GM21381 (cell line): ENCODE measurements at regions not wholly inside any gene's neighbourhood (a gene's known extent, or its start where the extent isn't known, plus 50 kb on each side); places are given as distances from the start of the nearest gene placed in this dataset.
"Not testable (repeated sequence)": the region's sequence is repeated elsewhere in the genome, so short reads cannot be mapped to it uniquely, and the experiment has no call there.

Experiments used
- ATAC-seq: cut with Tn5 transposase; IDR thresholded peaks from one replicate; pipeline ENCODE4 v1.9.1; 2021; ENCODE audit warnings: mild to moderate bottlenecking, moderate library complexity; ENCODE audit not compliant: unreplicated experiment

DNA sequence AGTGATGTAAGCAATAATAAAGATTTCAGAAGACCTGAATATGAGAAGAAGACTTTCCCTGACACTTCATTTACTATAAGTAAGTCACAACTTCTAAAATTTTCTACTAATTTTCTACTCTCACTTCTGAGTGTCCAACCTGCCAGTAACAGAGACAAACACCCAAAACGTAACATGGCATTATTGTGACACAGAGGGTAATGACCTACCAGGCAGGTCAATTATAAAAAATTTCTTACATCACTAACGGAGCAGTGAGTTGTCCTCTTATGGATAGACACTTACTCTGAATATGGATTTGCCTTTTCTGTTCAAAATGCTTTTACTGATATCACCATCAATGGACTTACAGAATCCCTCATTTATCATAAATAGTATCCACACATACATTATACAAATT is 405.9 kb upstream of the MAGEB16 start:
- no peak for ATAC-seq

DNA sequence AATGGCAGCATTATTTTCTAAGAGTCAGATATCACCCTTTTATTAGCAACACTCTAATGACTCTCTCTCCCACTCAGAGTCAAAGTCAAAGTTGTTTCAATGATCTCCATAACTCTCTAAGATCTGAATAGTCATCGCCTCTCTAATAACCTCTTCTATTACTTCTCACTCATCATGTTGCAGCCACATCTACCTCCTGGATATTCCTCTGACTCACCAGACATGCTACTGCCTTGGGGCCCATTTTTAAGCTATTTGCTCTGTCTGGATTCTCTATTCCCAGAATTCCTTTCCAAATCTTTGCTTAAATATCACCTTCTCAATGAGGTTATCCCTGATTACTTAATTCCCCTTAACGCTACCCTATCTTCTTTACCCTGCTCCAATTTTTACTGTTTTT is 391.8 kb upstream of the MAGEB16 start:
- no peak for ATAC-seq

DNA sequence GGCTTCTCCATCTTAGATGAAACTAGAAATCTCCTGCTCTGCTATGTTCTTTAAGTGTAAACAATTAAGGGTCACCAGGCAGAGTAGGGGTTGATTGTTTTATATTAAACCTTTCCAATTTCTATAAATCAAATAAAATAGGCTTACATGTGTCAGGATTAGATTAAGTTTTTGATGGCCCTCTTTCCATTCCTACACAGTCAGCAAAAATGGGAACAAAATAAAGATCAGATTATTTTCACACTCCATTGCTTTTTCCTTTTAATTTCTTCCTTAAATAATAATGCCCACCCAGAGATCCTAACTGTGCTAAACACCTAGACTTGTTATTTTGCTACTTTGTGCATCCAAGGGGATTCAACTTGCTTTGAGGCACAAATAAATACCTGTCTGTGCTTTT is 381.4 kb upstream of the MAGEB16 start:
- ATAC-seq, result no peak

DNA sequence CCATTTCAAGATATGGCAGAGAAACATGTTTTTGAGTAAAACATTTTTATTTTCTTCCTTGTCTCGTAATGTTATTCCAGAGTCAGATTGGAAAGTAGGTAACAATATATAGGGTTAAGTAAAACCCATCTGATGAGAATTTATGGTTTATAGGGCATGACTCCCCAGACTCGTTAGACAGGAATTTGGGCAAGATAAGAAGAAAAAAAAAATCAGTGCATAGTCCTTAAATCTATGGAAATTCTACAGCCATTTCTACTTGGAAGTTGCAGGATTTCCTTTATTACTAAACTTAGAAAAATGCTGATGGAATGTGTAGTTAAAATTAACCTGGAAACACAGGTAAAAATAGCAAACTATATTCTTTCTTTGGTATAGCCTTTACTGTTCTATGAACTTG is 366.1 kb upstream of the MAGEB16 start:
- ATAC-seq, result no peak

DNA sequence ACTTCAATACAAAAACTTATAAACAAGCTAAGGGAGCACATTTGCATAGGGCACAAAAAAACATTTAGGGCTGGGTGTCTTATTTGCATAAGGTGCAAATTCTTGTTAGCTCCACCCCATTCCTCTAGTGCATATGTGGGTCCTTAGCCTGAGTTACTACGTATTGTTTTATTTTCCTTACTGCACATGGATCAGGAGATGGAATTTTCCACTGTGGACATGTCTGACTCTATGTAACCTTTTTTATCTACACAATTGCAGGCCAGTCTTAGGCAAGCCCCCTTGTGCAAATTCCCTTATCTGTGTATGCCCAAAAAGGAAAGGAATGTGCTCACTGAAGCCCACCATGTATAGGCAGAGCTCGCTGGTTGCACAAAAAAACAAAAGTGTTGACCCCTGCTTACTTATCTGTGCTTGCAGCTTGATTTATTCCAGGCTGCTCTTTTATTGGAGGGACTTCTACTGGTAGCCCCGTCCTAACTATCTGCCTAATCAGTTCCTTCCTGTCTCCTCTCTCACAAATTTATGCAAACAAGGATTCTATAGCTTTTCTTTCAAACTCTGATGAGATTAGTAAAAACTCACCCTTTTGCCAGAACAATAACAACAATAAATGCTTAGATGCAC is 359.0 kb upstream of the MAGEB16 start:
- no peak for ATAC-seq

DNA sequence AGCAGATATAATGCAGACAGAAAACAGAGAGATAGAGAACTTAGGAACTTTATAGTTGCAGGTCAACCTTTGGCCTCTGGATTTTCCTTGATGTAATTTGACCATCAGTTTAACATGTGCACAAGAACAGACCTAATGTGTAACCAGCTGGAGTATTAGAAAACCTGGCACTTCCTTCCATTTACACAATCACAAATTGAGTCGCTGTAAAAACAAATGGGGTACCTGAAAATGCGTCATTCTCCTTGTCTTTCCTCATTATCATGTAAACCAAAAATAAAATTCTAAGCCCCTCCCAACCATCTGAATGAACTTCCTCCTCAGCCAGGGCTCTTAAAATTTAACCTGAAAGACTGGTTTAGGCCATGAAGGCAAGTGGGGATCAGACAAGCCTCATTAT is 358.4 kb upstream of the MAGEB16 start:
- no peak for ATAC-seq

DNA sequence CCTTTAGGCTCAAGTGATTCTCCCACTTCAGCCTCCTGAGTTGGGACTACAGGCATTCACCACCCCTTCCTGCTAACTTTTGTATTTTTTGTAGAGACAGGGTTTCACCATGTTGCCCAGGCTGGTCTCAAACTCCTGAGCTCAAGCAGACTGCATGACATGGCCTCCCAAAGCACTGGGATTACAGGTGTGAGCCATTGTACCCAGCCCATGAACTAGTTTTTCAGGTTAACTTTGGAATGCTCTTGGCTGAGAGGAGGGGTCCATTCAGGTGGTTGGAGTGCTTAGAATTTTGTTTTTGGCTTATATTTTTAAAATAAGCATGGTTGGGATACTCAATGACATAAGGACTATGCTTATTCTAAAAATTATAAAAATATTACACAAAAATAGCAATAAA is 355.7 kb upstream of the MAGEB16 start:
- ATAC-seq, result no peak

DNA sequence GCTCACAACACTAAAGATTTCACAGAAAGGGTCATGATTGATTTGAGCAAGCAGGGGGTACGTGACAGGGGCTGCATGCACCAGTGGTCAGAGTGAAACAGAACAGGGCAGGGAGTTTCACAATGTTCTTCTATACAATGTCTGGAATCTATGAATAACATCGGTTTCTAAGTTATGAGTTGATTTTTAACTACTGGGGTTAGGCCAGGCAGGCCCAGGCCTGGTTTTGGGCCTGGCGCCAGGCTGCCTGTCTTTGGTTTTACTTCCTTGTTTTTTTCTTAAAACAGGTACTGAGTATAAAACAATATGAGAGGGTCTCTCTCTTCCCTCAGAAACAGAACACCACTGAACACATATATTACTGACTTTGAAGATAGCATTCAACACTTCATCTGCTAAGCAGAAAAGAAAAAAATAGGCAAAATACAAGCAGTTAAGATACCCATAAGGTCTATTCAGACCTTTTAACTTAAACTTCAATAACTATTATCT is 355.0 kb upstream of the MAGEB16 start:
- not testable (repeated sequence) for ATAC-seq

DNA sequence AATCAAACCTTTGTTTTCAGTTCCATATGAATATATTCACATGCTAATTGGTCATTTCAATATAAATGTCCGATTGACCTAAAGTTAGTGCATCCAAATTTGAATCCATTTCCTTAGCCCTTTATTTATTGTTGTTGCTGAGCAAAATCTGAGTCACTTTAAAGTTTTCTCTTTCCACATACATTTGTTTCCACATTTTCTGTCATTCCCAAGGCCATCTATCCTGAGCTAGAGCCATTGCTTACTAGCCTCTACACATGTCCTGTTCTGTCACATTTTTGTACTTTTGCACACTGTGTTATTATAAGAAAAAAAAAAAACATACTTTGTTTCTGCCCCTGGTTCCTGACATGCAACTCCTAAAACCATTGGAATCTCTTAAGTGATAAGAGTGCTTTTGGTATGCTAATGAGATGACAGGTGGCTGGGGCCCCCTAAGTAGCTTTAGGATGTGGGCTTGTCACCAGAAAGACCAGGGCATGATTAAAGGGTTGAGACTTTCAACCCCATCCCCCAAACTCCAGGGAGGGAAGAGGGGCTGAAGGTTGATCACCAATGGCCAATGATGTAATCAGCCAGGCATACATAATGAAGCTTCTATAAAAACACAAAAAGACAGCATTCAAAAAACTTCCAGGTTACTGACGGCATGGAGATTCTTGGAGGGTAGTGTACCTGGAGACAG is 353.3 kb upstream of the MAGEB16 start:
- ATAC-seq, result no peak

DNA sequence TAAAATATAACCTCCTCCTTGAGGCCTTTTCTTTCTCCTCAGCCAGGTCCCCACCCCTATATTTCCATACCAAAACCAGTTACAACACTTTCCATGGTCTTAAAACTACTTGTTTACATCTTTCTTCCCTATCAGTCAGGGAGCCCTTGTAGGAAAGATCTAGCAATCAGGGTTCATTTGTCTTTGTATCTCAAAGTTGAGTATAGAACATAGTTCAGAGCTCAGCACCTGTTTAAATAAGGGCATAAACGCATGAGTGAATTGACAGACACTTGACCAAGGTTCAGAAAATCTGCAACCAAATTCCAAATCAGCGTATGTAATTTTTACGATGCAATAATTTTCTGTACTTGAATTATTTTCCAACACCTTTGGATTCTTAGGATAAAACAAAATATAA is 352.2 kb upstream of the MAGEB16 start:
- ATAC-seq, result no peak

DNA sequence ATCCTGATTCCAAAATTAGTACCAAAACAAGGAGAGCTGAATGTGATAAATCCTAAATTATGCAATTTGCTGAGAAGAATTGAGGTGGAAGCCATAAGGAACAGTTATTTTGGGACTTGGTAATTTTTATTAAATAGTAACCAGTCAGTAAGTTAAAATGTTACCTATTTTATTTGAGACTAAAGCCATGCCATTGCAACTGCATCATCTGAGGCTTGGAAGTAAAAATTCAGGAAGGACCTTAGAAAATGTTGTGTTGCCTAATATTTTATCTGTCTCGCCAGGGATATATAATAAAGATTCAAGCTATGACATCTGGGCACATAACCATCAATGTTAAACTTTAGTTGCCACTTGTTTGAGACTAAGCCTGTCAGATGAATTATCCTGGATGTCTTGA is 341.3 kb upstream of the MAGEB16 start:
- no peak for ATAC-seq

DNA sequence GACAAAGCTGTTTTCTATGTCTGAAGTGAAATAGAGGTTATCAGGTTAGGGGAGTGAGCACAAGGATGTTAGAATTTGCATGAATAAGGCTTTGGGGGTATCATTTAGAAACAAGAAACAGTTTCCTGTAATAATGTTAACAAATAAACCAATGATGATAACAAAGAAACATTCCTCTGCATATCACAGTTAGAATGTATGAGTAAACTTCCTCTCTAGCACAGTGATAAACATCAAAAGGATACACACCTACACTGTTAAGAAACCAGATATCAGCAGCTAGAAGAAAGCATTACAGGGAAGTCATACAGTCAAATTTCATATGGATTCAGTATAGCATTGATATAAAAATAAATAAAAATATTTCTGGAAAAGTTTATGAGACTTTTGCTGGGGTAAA is 340.0 kb upstream of the MAGEB16 start:
- ATAC-seq, result no peak

DNA sequence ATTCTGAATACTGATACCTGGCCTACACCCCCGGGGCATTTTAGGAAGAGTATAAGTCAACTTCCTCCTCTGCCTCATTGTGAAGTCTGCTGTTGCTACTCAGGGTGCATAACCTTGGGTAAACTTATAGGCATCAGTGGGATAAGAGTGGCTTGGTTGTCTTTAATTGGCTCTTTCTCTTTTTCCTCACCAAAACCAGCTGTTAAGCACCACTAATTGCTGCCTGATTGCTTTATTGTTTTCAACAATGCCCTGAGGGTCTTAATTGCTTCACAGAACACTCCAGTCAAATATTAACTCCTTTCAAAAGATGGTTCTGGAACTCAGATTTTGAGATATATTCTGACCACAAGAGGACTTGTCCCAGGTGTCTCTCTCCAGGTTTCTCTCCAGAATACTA is 337.0 kb upstream of the MAGEB16 start:
- no peak for ATAC-seq

DNA sequence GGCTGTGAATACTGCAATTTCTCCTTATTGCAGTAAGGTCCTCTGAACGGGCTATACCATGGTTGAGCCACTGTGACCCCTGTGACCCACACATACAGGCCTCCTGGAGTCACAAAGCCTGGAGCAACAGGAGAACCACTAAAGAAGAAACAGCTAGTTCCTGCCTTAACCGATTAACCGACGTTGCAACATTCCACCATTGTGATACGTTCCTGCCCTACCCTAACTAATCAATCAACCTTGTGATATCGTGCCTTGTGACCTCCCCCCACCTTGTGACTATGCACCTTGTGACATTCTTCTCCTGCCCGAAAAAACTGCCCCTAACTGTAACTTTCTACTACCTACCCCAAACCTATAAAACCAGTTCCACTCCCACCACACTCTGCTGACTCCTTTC is 301.5 kb upstream of the MAGEB16 start:
- not testable (repeated sequence) for ATAC-seq

DNA sequence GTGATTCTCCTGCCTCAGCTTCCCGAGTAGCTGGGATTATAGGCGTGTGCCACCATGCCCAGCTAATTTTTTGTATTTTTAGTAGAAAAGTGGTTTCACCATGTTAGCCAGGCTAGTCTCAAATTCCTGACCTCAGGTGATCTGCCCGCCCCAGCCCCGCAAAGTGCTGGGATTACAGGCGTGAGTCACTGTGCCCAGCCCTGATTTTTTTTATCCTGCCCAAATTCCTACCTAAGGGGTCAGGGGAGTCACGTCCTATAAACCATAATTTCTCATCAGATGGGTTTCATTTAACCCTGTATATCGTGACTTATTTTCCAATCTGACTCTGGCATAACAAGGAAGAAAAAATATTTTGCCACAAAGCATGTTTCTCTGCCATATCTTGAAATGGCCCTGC is 300.7 kb upstream of the MAGEB16 start:
- ATAC-seq, result not testable (repeated sequence)

DNA sequence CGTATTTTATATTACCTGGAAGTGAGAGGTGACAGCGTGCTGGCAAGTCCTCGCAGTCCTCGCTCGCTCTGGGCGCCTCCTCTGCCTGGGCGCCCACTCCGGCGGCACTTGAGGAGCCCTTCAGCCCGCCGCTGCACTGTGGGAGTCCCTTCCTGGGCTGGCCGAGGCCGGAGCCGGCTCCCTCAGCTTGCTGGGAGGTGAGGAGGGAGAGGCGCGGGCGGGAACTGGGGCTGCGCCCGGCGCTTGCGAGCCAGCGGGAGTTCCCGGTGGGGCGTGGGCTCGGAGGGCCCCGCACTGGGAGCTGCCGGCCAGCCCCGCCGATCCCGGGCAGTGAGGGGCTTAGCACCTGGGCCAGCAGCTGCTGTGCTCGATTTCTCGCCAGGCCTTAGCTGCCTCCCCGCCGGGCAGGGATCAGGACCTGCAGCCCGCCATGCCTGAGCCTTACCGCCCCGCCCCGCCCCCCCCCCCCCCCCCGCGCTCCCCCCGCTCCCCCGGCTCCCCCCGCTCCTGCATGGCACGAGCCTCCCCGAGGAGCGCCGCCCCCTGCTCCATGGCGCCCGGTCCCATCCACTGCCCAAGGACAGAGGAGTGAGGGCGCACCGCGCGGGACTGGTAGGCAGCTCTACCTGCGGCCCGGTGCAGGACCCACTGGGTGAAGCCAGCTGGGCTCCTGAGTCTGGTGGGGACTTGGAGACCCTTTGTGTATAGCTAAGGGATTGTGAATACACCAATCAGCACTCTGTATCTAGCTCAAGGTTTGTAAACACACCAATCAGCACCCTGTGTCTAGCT is 298.9 kb upstream of the MAGEB16 start:
- no peak for ATAC-seq

DNA sequence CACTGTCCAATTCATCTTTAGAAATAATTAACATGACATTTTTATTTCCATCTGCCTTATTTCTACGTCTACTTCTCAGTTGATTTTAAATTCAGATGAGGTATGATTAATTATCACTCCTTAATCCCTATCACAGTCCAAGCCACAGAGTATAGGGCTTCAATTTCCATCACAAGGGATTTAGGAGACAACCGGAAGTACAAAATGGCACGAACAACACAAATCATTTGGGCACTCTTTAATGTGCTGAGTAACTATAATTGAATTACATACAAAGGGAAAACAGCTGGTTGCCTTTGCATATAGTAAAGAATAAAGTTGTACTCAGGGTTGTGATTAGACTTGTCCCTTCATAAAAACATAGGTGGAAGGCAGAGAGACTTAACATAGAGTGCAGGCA is 290.4 kb upstream of the MAGEB16 start:
- no peak for ATAC-seq

DNA sequence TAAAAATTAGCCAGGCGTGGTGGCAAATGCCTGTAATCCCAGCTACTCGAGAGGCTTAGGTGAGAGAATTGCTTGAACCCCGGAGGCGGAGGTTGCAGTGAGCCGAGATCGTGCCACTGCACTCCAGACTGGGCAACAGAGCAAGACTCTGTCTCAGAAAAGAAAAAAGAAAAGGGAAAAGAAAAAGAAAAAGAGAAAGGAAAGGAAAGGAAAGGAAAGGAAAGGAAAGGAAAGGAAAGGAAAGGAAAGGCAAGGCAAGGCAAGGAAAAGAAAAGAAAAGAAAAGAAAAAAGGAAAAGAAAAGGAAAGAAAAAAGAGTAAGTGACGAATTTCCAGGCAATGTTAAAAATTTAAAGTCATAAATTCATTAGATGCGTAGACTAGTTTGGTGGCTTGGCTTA is 250.1 kb upstream of the MAGEB16 start:
- not testable (repeated sequence) for ATAC-seq

DNA sequence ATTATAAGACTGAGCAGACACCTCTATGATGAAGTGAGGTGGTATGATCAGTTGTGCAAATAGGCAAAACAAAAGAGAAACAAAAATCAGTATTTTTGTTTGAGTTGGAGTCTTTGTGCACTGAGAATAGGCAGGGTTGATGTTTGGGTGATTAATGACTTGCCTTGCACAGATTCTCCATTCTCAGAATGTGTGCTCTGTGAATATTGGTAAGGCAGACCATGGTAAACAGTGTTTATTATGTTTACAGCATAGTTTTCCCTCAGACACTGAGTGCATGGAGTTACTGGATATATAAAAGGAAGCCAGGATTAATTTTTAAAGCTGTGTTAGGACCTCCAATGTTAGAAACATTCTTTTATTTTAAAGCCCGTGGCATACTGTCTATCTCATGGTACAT is 240.2 kb upstream of the MAGEB16 start:
- ATAC-seq, result no peak

DNA sequence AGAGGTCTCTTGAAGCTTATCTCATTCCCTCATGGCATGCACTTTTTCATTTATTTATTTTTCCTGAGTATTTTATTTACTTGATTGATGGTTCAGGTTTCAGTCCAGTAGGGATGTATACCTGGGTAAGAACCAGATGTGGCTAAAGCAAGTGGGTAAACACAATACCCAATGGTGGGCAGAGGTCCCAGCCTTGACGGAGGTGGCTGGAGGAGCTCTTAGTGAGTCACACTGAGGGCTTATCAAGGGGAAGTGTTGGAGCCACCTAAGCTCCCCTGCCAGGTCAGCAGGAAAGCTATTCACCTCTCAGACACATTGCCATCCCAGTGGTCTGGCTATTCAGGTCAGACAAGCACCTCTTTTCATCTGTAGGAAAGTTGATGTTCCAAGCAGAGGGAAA is 236.2 kb upstream of the MAGEB16 start:
- no peak for ATAC-seq

DNA sequence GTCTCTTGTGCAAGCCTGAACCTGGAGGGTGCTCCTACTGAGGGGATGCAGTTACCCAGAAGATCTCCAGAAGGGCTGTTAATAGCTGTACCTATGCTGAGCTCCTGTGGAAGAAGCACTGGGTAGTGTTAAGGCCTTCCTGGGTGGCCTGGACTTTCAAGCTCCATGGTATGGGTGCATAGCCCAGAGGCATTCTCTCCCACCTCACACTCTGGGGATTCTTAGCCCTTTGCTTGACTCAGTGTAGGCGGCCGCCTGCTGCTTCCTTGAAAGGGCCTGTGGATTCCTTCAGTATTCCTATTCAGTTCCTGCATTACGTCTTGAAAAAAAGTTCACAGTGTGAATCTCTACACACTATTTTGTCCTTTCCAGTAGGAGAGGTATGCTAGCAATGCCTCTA is 235.7 kb upstream of the MAGEB16 start:
- ATAC-seq, result no peak

DNA sequence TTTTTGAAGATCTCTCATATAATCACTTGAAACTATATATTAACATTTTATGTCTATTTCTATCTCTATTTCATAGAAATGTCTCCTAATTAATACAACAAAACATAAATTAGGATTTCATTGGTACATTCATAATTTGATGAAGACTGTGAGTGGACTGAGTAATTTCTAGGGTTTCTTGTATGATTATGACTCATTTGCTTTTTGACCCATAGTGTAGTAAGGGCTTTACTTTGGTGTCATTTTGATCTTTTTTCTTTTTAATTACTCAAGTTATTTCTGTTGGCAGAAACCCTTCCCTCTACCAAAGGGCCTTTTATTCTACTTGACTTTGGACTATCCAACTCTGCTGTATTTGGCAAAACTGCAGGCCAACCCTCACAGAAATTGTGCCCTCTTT is 207.9 kb upstream of the MAGEB16 start:
- no peak for ATAC-seq
